Neural crest cell (in vitro differentiated cells): ENCODE measurements at regions not wholly inside any gene's neighbourhood (a gene's known extent, or its start where the extent isn't known, plus 50 kb on each side); places are given as distances from the start of the nearest gene placed in this dataset.

Experiments used
- DNase-seq: peaks from one replicate; pipeline ENCODE4 v3.0.0; 2021; ENCODE audit warnings: low read depth, mixed read lengths, low spot score
- H3K27ac Mint-ChIP-seq: one replicate; pipeline ENCODE4 v1.8.0; 2021; ENCODE audit warnings: mild to moderate bottlenecking, mixed read lengths; ENCODE audit not compliant: unreplicated experiment
- H3K27me3 Mint-ChIP-seq: 2 replicates; pipeline ENCODE4 v1.8.0; 2021; ENCODE audit warnings: low read depth, mild to moderate bottlenecking, mixed read lengths
- H3K36me3 Mint-ChIP-seq: 2 replicates; pipeline ENCODE4 v1.8.0; 2021; ENCODE audit warnings: low read depth, mild to moderate bottlenecking, mixed read lengths
- H3K4me1 Mint-ChIP-seq: 2 replicates; pipeline ENCODE4 v1.8.0; 2021; ENCODE audit warnings: mixed read lengths
- H3K4me3 Mint-ChIP-seq: one replicate; pipeline ENCODE4 v1.8.0; 2021; ENCODE audit warnings: mild to moderate bottlenecking, mixed read lengths
- H3K9me3 Mint-ChIP-seq: 2 replicates; pipeline ENCODE4 v1.8.0; 2021; ENCODE audit warnings: mixed read lengths
- TF ChIP-seq, protein P1 (sequence below): fragments of 200-600 bp; sonication (generic); conservative IDR thresholded peaks from 2 replicates; pipeline ENCODE4 v1.5.0; 2021; ENCODE audit warnings: antibody characterized with exemption, mild to moderate bottlenecking

DNA sequence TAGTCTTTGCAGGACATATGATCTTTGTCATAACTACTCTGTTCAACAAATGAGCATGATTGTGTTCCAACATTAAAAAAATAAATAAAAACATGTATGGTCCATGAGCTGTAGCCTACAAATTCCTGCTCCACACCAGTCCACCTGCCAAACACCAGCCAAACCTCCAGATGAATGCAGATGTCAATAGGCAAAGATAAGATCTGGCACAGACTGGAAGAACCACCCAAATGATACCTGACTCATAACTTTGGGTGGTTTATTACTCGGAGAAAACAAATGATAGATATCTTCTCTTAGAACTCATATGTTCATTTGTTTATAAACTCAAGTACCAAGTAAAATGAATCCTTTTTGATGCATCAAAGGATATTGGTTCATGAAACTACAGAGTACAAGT, 425.1 kb downstream of the GBA3 start:
- Mint-ChIP-seq H3K9me3 (no peaks in the 10 kb centered on the region), H3K36me3 (no peaks in the 10 kb centered on the region), H3K27ac (no peak overlapping the region), H3K4me1 (no peaks in the 10 kb centered on the region), H3K4me3 (no peak overlapping the region), H3K27me3 (no peaks in the 10 kb centered on the region)
- DNase-seq: no peak
- TF ChIP-seq, protein P1, sequence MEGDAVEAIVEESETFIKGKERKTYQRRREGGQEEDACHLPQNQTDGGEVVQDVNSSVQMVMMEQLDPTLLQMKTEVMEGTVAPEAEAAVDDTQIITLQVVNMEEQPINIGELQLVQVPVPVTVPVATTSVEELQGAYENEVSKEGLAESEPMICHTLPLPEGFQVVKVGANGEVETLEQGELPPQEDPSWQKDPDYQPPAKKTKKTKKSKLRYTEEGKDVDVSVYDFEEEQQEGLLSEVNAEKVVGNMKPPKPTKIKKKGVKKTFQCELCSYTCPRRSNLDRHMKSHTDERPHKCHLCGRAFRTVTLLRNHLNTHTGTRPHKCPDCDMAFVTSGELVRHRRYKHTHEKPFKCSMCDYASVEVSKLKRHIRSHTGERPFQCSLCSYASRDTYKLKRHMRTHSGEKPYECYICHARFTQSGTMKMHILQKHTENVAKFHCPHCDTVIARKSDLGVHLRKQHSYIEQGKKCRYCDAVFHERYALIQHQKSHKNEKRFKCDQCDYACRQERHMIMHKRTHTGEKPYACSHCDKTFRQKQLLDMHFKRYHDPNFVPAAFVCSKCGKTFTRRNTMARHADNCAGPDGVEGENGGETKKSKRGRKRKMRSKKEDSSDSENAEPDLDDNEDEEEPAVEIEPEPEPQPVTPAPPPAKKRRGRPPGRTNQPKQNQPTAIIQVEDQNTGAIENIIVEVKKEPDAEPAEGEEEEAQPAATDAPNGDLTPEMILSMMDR: no peak

GRCh38 chr4:23114538-23114937, 421.8 kb downstream of the GBA3 start:
- Mint-ChIP-seq H3K4me1 (no peaks in the 10 kb centered on the region), H3K36me3 (no peaks in the 10 kb centered on the region), H3K4me3 (no peak overlapping the region), H3K27ac (no peak overlapping the region), H3K27me3 (no peaks in the 10 kb centered on the region), H3K9me3 (peaks cover 2% of the 10 kb centered on the region)
- TF ChIP-seq, protein P1: no peak
- no peak for DNase-seq

- no peaks in the 10 kb centered on the region for H3K36me3 Mint-ChIP-seq
- H3K27ac Mint-ChIP-seq: no peak overlapping the region
- H3K27me3 Mint-ChIP-seq: no peaks in the 10 kb centered on the region
- no peaks in the 10 kb centered on the region for H3K4me1 Mint-ChIP-seq
- peaks cover 2% of the 10 kb centered on the region for H3K9me3 Mint-ChIP-seq
- DNase-seq: no peak
- TF ChIP-seq, protein P1: no peak
- H3K4me3 Mint-ChIP-seq: no peak overlapping the region
Observed at GRCh38 chr4:23113104-23113503, 420.4 kb downstream of the GBA3 start.

DNA sequence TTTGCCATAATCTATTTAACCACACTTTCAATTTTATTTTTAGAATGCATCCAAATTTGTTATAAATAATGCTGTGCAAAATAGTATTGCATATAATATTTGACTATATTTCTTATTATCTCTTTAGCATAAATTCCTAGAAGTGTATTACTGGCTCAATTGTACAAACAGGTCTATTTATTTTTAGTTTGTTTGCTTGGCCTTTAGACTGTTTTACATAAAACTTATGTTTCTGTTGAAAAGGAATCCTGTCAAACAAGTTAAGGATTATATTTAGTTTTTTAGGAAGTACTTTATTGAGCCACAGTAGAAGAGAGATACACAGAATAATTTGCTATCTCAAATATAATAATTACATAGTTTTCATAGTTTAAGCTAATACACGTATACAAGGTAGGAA, 413.8 kb downstream of the GBA3 start:
- TF ChIP-seq, protein P1: no peak
- Mint-ChIP-seq H3K27me3 (no peaks in the 10 kb centered on the region), H3K36me3 (no peaks in the 10 kb centered on the region), H3K27ac (no peak overlapping the region), H3K4me1 (no peaks in the 10 kb centered on the region), H3K9me3 (peaks cover 2% of the 10 kb centered on the region), H3K4me3 (no peak overlapping the region)
- DNase-seq: no peak

DNA sequence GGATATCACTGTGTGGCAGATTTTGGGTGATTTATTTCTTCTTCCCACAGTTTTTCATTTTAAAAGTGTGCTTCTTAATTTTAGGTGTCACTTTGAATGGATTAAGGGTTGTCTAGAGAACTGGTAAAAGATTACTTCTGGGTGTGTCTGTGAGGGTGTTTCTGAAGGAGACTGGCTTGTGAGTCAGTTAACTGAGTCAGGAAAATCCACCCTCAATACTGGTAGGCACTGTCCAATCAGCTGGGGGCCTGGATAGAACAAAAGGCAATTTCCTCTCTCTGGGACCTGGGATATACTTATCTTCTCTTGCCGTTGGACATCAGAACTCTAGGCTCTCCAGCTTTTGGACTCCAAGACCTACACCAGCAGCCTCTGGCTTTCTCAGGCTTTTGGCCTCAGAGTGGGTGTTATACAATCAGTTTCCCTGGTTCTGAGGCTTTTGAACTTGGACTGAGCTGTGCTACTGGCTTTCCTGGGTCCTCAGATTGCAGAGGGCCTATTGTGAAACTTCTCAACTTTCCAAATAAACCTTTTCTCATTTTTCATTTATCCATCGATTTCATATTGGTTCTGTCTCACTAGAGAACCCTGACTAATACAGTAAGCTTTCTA, 413.1 kb downstream of the GBA3 start:
- H3K4me3 Mint-ChIP-seq: no peak overlapping the region
- H3K36me3 Mint-ChIP-seq: no peaks in the 10 kb centered on the region
- DNase-seq: no peak
- H3K27me3 Mint-ChIP-seq: no peaks in the 10 kb centered on the region
- TF ChIP-seq, protein P1: no peak
- H3K27ac Mint-ChIP-seq: no peak overlapping the region
- H3K4me1 Mint-ChIP-seq: no peaks in the 10 kb centered on the region
- no peaks in the 10 kb centered on the region for H3K9me3 Mint-ChIP-seq
